Astrocyte of the spinal cord (primary cell): ENCODE measurements at regions not wholly inside any gene's neighbourhood (a gene's known extent, or its start where the extent isn't known, plus 50 kb on each side); places are given as distances from the start of the nearest gene placed in this dataset.

Experiments used
- DNase-seq: peaks from one replicate; pipeline ENCODE4 v3.0.0; 2011; ENCODE audit warnings: low read depth, low spot score
- H3K4me3 ChIP-seq: 2 replicates; pipeline ENCODE4 v1.5.1; 2011; ENCODE audit warnings: low read depth, mild to moderate bottlenecking, low read length, moderate library complexity
- CTCF ChIP-seq: IDR thresholded peaks from 2 replicates; pipeline ENCODE4 v1.5.1; 2012; ENCODE audit warnings: low read depth, mild to moderate bottlenecking, low read length, inconsistent platforms
- in situ Hi-C: cut with HindIII; loops from 2 replicates; pipeline ENCODE4 v1.10.0; 2017; ENCODE audit warnings: low sequenced_read_pairs

- no peak for DNase-seq
- no peak for TF ChIP-seq CTCF
- no peak overlapping the region for H3K4me3 ChIP-seq
- in situ Hi-C loops: no loop called here
Measured at GRCh38 chr5:56420323-56420722, 187.2 kb upstream of the ANKRD55 start.

GRCh38 chr5:56419667-56420066 is 186.5 kb upstream of the ANKRD55 start:
- TF ChIP-seq CTCF: no peak
- in situ Hi-C loops: no loop called here
- H3K4me3 ChIP-seq: no peak overlapping the region
- DNase-seq: no peak

GRCh38 chr5:56415356-56415765 is 182.2 kb upstream of the ANKRD55 start:
- no peak overlapping the region for H3K4me3 ChIP-seq
- peak; percentile 43 for DNase-seq
- TF ChIP-seq CTCF: no peak
- in situ Hi-C loops: no loop called here

GRCh38 chr5:56414066-56414465 is 180.9 kb upstream of the ANKRD55 start:
- TF ChIP-seq CTCF: no peak
- H3K4me3 ChIP-seq: no peak overlapping the region
- DNase-seq: no peak
- in situ Hi-C loops: no loop called here

GRCh38 chr5:56413546-56413945 is 180.4 kb upstream of the ANKRD55 start:
- DNase-seq: no peak
- no peak overlapping the region for H3K4me3 ChIP-seq
- in situ Hi-C loops: no loop called here
- TF ChIP-seq CTCF: no peak

- no peak for TF ChIP-seq CTCF
- no peak for DNase-seq
- H3K4me3 ChIP-seq: no peak overlapping the region
- in situ Hi-C loops: no loop called here
Measured at GRCh38 chr5:56412601-56413379, 179.7 kb upstream of the ANKRD55 start.
